ENCODE measurements at regions not wholly inside any gene's neighbourhood (a gene's known extent, or its start where the extent isn't known, plus 50 kb on each side); places are given as distances from the start of the nearest gene placed in this dataset.

DNA sequence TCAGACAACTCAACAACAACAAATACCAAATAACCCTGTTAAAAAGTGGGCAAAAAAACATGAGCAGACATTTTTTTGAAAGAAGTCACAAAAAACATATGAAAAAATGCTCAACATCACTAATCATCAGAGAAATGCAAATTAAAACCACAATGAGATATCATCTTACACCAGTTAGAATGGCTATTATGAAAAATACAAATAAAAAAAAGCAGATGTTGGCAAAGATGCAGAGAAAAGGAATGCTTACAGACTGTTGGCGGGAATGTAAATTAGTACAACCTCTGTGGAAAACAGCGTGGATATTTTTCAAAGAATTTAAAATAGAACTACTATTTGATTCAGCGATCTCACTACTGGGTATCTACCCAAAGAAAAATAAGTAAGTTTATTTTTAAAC lies 114.0 kb downstream of the SLC38A4 start:
- Histone ChIP-seq H2AFZ (ENCODE audit: low read length) (no peak overlapping the region), H3K79me2 (ENCODE audit: low read length) (no peaks in the 10 kb centered on the region), H3K9ac (ENCODE audit: low read length) (no peak overlapping the region), H3K36me3 (ENCODE audit: low read depth, low read length) (no peaks in the 10 kb centered on the region), H3K27ac (ENCODE audit: low read length) (no peak overlapping the region), H3K27me3 (ENCODE audit: low read length) (no peaks in the 10 kb centered on the region), H3K4me2 (ENCODE audit: low read length) (no peak overlapping the region), H3K9me3 (ENCODE audit: low read length) (no peaks in the 10 kb centered on the region), H3K4me3 (ENCODE audit: low read length) (no peak overlapping the region), H4K20me1 (ENCODE audit: low read length) (no peaks in the 10 kb centered on the region), H3K9me2 (replicated peaks; ENCODE audit: low read length) (no peaks in the 10 kb centered on the region), H3K4me1 (ENCODE audit: insufficient read depth, low read length) (no peaks in the 10 kb centered on the region), H3F3A (ENCODE audit: low read length, unreplicated experiment) (no peaks in the 10 kb centered on the region)
- CTCF ChIA-PET: no interaction called here
- intact Hi-C loops (cut with micrococcal nuclease): no loop called here
- BruUV-seq (replicated peaks): no TSS peak
- no peak for TF ChIP-seq EZH2 (IDR thresholded peaks at IDR 0.05; ENCODE audit: low read length, unreplicated experiment)
- TF ChIP-seq EZH2phosphoT487 (IDR thresholded peaks at IDR 0.05; ENCODE audit: borderline replicate concordance, low read length): no peak
- TF ChIP-seq, protein P1, sequence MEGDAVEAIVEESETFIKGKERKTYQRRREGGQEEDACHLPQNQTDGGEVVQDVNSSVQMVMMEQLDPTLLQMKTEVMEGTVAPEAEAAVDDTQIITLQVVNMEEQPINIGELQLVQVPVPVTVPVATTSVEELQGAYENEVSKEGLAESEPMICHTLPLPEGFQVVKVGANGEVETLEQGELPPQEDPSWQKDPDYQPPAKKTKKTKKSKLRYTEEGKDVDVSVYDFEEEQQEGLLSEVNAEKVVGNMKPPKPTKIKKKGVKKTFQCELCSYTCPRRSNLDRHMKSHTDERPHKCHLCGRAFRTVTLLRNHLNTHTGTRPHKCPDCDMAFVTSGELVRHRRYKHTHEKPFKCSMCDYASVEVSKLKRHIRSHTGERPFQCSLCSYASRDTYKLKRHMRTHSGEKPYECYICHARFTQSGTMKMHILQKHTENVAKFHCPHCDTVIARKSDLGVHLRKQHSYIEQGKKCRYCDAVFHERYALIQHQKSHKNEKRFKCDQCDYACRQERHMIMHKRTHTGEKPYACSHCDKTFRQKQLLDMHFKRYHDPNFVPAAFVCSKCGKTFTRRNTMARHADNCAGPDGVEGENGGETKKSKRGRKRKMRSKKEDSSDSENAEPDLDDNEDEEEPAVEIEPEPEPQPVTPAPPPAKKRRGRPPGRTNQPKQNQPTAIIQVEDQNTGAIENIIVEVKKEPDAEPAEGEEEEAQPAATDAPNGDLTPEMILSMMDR (conservative IDR thresholded peaks at IDR 0.05; ENCODE audit: low read depth, low read length): no peak
- DNase-seq (no peak), ATAC-seq (no peak)
- POLR2A ChIA-PET (ENCODE audit: unreplicated experiment): no interaction called here

DNA sequence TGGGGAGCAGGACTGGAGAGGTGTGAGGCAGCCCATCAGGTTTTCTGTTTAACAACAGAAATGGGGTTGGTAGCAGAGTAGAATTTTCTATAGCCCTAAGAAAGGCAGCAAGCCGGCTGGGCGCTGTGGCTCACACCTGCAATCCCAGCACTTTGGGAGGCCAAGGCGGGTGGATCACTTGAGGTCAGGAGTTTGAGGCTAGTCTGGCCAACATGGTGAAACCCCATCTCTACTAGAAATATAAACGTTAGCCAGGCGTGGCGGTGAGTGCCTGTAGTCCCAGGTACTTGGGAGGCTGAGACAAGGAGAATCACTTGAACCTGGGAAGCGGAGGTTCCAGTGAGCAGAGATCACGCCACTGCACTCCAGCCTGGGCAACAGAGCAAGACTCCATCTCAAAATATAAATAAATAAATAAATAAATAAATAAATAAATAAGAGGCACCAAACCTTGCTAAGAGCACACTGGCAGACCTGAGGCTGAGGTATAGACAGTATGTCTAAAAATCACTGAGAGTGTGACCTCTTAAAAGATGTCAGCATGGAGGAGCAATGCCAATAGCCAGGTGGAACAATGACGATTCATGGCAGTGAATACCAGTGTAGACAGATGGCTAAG lies 115.6 kb downstream of the SLC38A4 start:
- no TSS peak for BruUV-seq (replicated peaks)
- TF ChIP-seq, protein P1 (conservative IDR thresholded peaks at IDR 0.05; ENCODE audit: low read depth, low read length): no peak
- TF ChIP-seq EZH2phosphoT487 (IDR thresholded peaks at IDR 0.05; ENCODE audit: borderline replicate concordance, low read length) (no peak), EZH2 (IDR thresholded peaks at IDR 0.05; ENCODE audit: low read length, unreplicated experiment) (no peak)
- no peaks in the 10 kb centered on the region for H4K20me1 ChIP-seq (ENCODE audit: low read length)
- H3K9ac ChIP-seq (ENCODE audit: low read length): no peak overlapping the region
- no peaks in the 10 kb centered on the region for H3K9me3 ChIP-seq (ENCODE audit: low read length)
- ATAC-seq: no peak
- no peaks in the 10 kb centered on the region for H3K79me2 ChIP-seq (ENCODE audit: low read length)
- no peak overlapping the region for H3K4me2 ChIP-seq (ENCODE audit: low read length)
- no peak overlapping the region for H3K27ac ChIP-seq (ENCODE audit: low read length)
- no peak overlapping the region for H3K4me3 ChIP-seq (ENCODE audit: low read length)
- CTCF ChIA-PET: no interaction called here
- H3F3A ChIP-seq (ENCODE audit: low read length, unreplicated experiment): no peaks in the 10 kb centered on the region
- no peaks in the 10 kb centered on the region for H3K27me3 ChIP-seq (ENCODE audit: low read length)
- intact Hi-C loops (cut with micrococcal nuclease): no loop called here
- H3K4me1 ChIP-seq (ENCODE audit: insufficient read depth, low read length): no peaks in the 10 kb centered on the region
- POLR2A ChIA-PET (ENCODE audit: unreplicated experiment): no interaction called here
- H3K36me3 ChIP-seq (ENCODE audit: low read depth, low read length): no peaks in the 10 kb centered on the region
- no peak overlapping the region for H2AFZ ChIP-seq (ENCODE audit: low read length)
- no peak for DNase-seq
- no peaks in the 10 kb centered on the region for H3K9me2 ChIP-seq (replicated peaks; ENCODE audit: low read length)

DNA sequence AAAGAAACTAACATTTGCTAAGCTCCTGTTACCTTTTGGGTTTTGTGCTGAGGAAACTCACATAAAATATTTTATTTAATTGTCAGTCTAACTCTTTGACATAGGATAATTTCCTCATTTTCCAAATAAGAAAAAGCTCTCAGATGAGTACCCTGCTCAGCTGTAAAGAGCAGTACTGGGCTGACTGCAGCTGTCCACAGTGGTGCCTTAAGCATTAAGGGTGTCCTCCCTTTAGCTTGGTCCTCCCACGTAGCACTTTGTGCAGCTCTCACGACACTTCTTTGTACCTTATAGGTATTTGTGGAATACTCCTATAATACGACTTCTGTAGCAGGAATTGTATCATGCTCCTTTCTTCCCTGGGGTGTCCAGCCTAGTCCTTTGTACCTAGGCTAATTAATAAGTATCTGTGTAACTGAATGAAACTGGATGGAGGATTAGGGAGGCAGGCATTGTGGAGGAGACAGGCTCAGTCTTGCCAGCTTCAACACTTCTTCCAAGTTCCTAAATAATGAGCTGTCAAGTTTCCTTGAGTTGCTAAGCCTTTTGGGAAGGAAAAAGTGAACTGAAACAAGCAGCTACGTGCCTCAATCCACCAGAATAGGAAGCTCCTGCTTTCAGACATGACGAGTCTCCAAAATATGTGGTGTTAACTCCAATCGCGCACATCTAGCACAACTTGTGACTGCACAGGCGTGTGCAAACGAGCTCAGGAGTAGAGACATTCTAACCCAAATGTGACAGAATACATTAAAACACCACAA lies 123.0 kb downstream of the SLC38A4 start:
- Histone ChIP-seq H3K9me3 (ENCODE audit: low read length) (no peaks in the 10 kb centered on the region), H3K27ac (ENCODE audit: low read length) (no peak overlapping the region), H3F3A (ENCODE audit: low read length, unreplicated experiment) (no peaks in the 10 kb centered on the region), H3K4me1 (ENCODE audit: insufficient read depth, low read length) (no peaks in the 10 kb centered on the region), H3K4me2 (ENCODE audit: low read length) (no peak overlapping the region), H4K20me1 (ENCODE audit: low read length) (no peaks in the 10 kb centered on the region), H3K9me2 (replicated peaks; ENCODE audit: low read length) (no peaks in the 10 kb centered on the region), H3K79me2 (ENCODE audit: low read length) (no peaks in the 10 kb centered on the region), H2AFZ (ENCODE audit: low read length) (no peak overlapping the region), H3K9ac (ENCODE audit: low read length) (no peak overlapping the region), H3K36me3 (ENCODE audit: low read depth, low read length) (no peaks in the 10 kb centered on the region), H3K4me3 (ENCODE audit: low read length) (no peak overlapping the region), H3K27me3 (ENCODE audit: low read length) (no peaks in the 10 kb centered on the region)
- no peak for ATAC-seq
- TF ChIP-seq EZH2 (IDR thresholded peaks at IDR 0.05; ENCODE audit: low read length, unreplicated experiment) (no peak), EZH2phosphoT487 (IDR thresholded peaks at IDR 0.05; ENCODE audit: borderline replicate concordance, low read length) (no peak)
- TF ChIP-seq, protein P1 (conservative IDR thresholded peaks at IDR 0.05; ENCODE audit: low read depth, low read length): no peak
- ChIA-PET CTCF (interaction anchor here (0.6 kb wide), 1 partner anchor 41 kb away, joined by 3 read pairs; no protein-coding TSS in a partner anchor), POLR2A (ENCODE audit: unreplicated experiment) (no interaction called here)
- intact Hi-C loops (cut with micrococcal nuclease): no loop called here
- no TSS peak for BruUV-seq (replicated peaks)
- no peak for DNase-seq

Data from PC-3 (cell line).